ENCODE measurements at regions not wholly inside any gene's neighbourhood (a gene's known extent, or its start where the extent isn't known, plus 50 kb on each side); places are given as distances from the start of the nearest gene placed in this dataset.

GRCh38 chr18:78169174-78169864 lies 810.3 kb upstream of the SALL3 start:
- Histone ChIP-seq H2AFZ (ENCODE audit: low read depth, low read length) (no peak overlapping the region), H3K9me2 (ENCODE audit: insufficient read depth, low read length) (no peaks in the 10 kb centered on the region), H3F3A (ENCODE audit: insufficient read depth, low read length, poor library complexity, severe bottlenecking) (no peaks in the 10 kb centered on the region), H3K4me3 (ENCODE audit: low read length) (no peak overlapping the region), H3K9me3 (ENCODE audit: low read length) (no peaks in the 10 kb centered on the region), H3K79me2 (replicated peaks; ENCODE audit: insufficient read depth, low read length) (no peaks in the 10 kb centered on the region), H3K4me2 (ENCODE audit: low read length) (no peak overlapping the region), H3K27me3 (ENCODE audit: insufficient read depth, low read depth, low read length) (no peaks in the 10 kb centered on the region), H3K36me3 (ENCODE audit: insufficient read depth, low read length) (no peaks in the 10 kb centered on the region), H3K27ac (ENCODE audit: low read length) (no peak overlapping the region), H4K20me1 (ENCODE audit: insufficient read depth) (no peaks in the 10 kb centered on the region), H3K9ac (ENCODE audit: low read length) (no peak overlapping the region)
- TF ChIP-seq RAD21 (conservative IDR thresholded peaks at IDR 0.05) (no peak), EZH2 (IDR thresholded peaks at IDR 0.05; ENCODE audit: borderline replicate concordance, insufficient read depth, low read length, poor library complexity, severe bottlenecking) (no peak), MXI1 (conservative IDR thresholded peaks at IDR 0.05; ENCODE audit: poor library complexity, severe bottlenecking) (no peak), SMC3 (conservative IDR thresholded peaks at IDR 0.05; ENCODE audit: poor library complexity) (no peak), CTCF (IDR thresholded peaks at IDR 0.05; ENCODE audit: poor library complexity, severe bottlenecking) (no peak), REST (IDR thresholded peaks at IDR 0.05; ENCODE audit: borderline replicate concordance) (no peak)

GRCh38 chr18:78171954-78172353 lies 807.7 kb upstream of the SALL3 start:
- H4K20me1 ChIP-seq (ENCODE audit: insufficient read depth), result no peaks in the 10 kb centered on the region
- TF ChIP-seq SMC3 (conservative IDR thresholded peaks at IDR 0.05; ENCODE audit: poor library complexity) (no peak), CTCF (IDR thresholded peaks at IDR 0.05; ENCODE audit: poor library complexity, severe bottlenecking) (no peak), REST (IDR thresholded peaks at IDR 0.05; ENCODE audit: borderline replicate concordance) (no peak), POLR2AphosphoS5 (IDR thresholded peaks at IDR 0.05) (no peak), EZH2 (IDR thresholded peaks at IDR 0.05; ENCODE audit: borderline replicate concordance, insufficient read depth, low read length, poor library complexity, severe bottlenecking) (no peak), MXI1 (conservative IDR thresholded peaks at IDR 0.05; ENCODE audit: poor library complexity, severe bottlenecking) (no peak), TAF1 (IDR thresholded peaks at IDR 0.05; ENCODE audit: low read depth) (no peak), RAD21 (conservative IDR thresholded peaks at IDR 0.05) (no peak), EP300 (conservative IDR thresholded peaks at IDR 0.05; ENCODE audit: poor library complexity, severe bottlenecking) (no peak)
- H3K27me3 ChIP-seq (ENCODE audit: insufficient read depth, low read depth, low read length), result no peaks in the 10 kb centered on the region
- H3K4me3 ChIP-seq (ENCODE audit: low read length), result no peak overlapping the region
- no peak overlapping the region for H3K4me2 ChIP-seq (ENCODE audit: low read length)
- no peak overlapping the region for H3K9ac ChIP-seq (ENCODE audit: low read length)
- no peak overlapping the region for H2AFZ ChIP-seq (ENCODE audit: low read depth, low read length)
- no peaks in the 10 kb centered on the region for H3K9me2 ChIP-seq (ENCODE audit: insufficient read depth, low read length)
- no peak overlapping the region for H3K27ac ChIP-seq (ENCODE audit: low read length)
- no peaks in the 10 kb centered on the region for H3K9me3 ChIP-seq (ENCODE audit: low read length)
- no peaks in the 10 kb centered on the region for H3F3A ChIP-seq (ENCODE audit: insufficient read depth, low read length, poor library complexity, severe bottlenecking)
- no peaks in the 10 kb centered on the region for H3K79me2 ChIP-seq (replicated peaks; ENCODE audit: insufficient read depth, low read length)
- H3K36me3 ChIP-seq (ENCODE audit: insufficient read depth, low read length), result no peaks in the 10 kb centered on the region
